ENCODE measurements at regions not wholly inside any gene's neighbourhood (a gene's known extent, or its start where the extent isn't known, plus 50 kb on each side); places are given as distances from the start of the nearest gene placed in this dataset.

GRCh38 chr5:112014783-112015395, 257.9 kb upstream of the NREP start:
- intact Hi-C loops (cut with DNase I), result no loop called here
- Histone ChIP-seq H3K4me3 (no peak overlapping the region), H3K4me1 (peaks cover 0 to 12% (median 0%) of the 10 kb centered on the region in 3 donors), H3K27ac (no peak overlapping the region), H3K36me3 (no peaks in the 10 kb centered on the region), H3K27me3 (no peaks in the 10 kb centered on the region), H3K9me3 (no peaks in the 10 kb centered on the region)
- DNase-seq, result no peak
- no peak for TF ChIP-seq POLR2A (IDR thresholded peaks at IDR 0.05)
- TF ChIP-seq, protein P1, sequence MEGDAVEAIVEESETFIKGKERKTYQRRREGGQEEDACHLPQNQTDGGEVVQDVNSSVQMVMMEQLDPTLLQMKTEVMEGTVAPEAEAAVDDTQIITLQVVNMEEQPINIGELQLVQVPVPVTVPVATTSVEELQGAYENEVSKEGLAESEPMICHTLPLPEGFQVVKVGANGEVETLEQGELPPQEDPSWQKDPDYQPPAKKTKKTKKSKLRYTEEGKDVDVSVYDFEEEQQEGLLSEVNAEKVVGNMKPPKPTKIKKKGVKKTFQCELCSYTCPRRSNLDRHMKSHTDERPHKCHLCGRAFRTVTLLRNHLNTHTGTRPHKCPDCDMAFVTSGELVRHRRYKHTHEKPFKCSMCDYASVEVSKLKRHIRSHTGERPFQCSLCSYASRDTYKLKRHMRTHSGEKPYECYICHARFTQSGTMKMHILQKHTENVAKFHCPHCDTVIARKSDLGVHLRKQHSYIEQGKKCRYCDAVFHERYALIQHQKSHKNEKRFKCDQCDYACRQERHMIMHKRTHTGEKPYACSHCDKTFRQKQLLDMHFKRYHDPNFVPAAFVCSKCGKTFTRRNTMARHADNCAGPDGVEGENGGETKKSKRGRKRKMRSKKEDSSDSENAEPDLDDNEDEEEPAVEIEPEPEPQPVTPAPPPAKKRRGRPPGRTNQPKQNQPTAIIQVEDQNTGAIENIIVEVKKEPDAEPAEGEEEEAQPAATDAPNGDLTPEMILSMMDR (IDR thresholded peaks at IDR 0.05), result no peak

DNA sequence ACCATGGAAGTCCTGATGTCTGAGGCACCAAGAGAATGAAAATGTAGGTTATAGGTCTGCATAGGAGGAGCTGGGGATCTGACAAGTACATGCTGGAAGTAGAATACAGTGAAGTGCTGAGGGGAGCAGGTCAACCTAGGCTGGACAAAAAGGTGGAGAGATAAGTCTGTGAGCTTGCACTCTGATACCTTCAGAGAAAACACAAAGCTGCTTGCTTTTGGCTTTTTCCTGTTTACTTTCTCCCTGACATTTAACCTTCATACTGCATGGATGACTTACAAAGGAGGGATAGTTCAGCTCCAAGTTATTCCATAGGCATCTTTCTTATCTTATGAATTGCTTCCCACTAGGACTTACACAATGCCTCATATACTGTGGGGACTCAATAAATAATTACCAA, 256.7 kb upstream of the NREP start:
- Histone ChIP-seq H3K36me3 (no peaks in the 10 kb centered on the region), H3K9me3 (no peaks in the 10 kb centered on the region), H3K27me3 (no peaks in the 10 kb centered on the region), H3K27ac (no peak overlapping the region), H3K4me3 (no peak overlapping the region), H3K4me1 (peaks cover 0 to 12% (median 0%) of the 10 kb centered on the region in 3 donors)
- no peak for DNase-seq
- TF ChIP-seq, protein P1 (IDR thresholded peaks at IDR 0.05), result no peak
- no peak for TF ChIP-seq POLR2A (IDR thresholded peaks at IDR 0.05)
- intact Hi-C loops (cut with DNase I), result no loop called here

DNA sequence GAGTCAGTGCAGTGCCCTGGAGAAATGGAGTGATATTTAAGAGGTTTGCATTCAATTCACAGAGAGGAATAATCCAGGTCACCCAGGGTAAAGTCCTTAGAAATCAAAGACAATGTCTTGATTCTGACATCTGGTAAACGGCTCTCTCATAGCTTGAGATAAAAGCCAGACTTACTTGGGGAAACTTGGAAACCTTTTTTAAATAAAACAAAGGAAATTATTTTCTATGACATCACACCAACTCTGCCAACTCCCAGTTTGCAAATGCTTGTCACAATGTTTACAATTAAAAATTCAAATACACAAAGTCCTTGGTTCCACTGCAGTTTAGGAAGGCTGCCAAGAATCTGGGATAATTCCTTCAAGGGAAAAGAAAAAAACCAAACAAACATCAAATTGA, 255.1 kb upstream of the NREP start:
- peaks cover 0 to 12% (median 0%) of the 10 kb centered on the region in 3 donors for H3K4me1 ChIP-seq
- H3K27ac ChIP-seq, result no peak overlapping the region
- intact Hi-C loops (cut with DNase I), result no loop called here
- no peak overlapping the region for H3K4me3 ChIP-seq
- WGBS, 2 donors, result 20 to 27% methylated on average over 1 of the region's 1 CpG
- no peaks in the 10 kb centered on the region for H3K9me3 ChIP-seq
- H3K36me3 ChIP-seq, result no peaks in the 10 kb centered on the region
- DNase-seq, result no peak
- TF ChIP-seq POLR2A (IDR thresholded peaks at IDR 0.05), result no peak
- TF ChIP-seq, protein P1 (IDR thresholded peaks at IDR 0.05), result no peak
- H3K27me3 ChIP-seq, result no peaks in the 10 kb centered on the region

DNA sequence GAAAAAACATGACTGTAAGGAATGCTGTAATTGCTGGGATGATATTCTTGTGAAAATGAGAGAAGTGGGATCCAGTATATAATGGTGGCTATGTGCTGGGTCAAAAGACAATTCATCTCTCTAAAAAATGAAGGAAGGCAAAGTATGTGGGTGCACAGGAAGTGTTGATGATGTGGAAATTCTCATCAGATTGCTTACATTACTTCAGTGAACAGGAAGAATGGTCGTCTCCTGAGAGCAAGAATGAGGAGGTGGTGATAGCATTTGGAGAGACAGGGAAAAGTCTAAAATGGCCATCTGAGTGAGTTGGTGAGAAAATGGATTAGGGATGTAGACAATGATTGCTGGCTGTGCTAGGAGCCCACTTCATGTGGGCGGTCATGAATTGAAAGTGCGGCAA, 253.5 kb upstream of the NREP start:
- 80 to 88% methylated on average over 3 of the region's 3 CpGs for WGBS, 2 donors
- intact Hi-C loops (cut with DNase I), result no loop called here
- peaks cover 0 to 17% (median 0%) of the 10 kb centered on the region in 3 donors for H3K4me1 ChIP-seq
- H3K27me3 ChIP-seq, result no peaks in the 10 kb centered on the region
- no peak for TF ChIP-seq POLR2A (IDR thresholded peaks at IDR 0.05)
- TF ChIP-seq, protein P1 (IDR thresholded peaks at IDR 0.05), result no peak
- no peaks in the 10 kb centered on the region for H3K9me3 ChIP-seq
- no peak for DNase-seq
- H3K4me3 ChIP-seq, result no peak overlapping the region
- no peaks in the 10 kb centered on the region for H3K36me3 ChIP-seq
- H3K27ac ChIP-seq, result no peak overlapping the region

GRCh38 chr5:112006721-112007120, 249.7 kb upstream of the NREP start:
- no peak overlapping the region for H3K27ac ChIP-seq
- no peaks in the 10 kb centered on the region for H3K9me3 ChIP-seq
- H3K27me3 ChIP-seq, result no peaks in the 10 kb centered on the region
- TF ChIP-seq POLR2A (IDR thresholded peaks at IDR 0.05), result no peak
- TF ChIP-seq, protein P1 (IDR thresholded peaks at IDR 0.05), result no peak
- H3K4me1 ChIP-seq, result peaks cover 0 to 20% (median 6%) of the 10 kb centered on the region in 3 donors
- DNase-seq, result no peak
- no peaks in the 10 kb centered on the region for H3K36me3 ChIP-seq
- intact Hi-C loops (cut with DNase I), result no loop called here
- H3K4me3 ChIP-seq, result no peak overlapping the region

Data from esophagus squamous epithelium (tissue), 5 donors.